DOHH2 (cell line): ENCODE measurements at regions not wholly inside any gene's neighbourhood (a gene's known extent, or its start where the extent isn't known, plus 50 kb on each side); places are given as distances from the start of the nearest gene placed in this dataset.

Experiments used
- H3F3A ChIP-seq: fragments of 200-600 bp; sonication (generic), shearing (Covaris generic); 2 replicates; pipeline ENCODE4 v1.6.0; 2016; ENCODE audit warnings: antibody characterized with exemption, mild to moderate bottlenecking; ENCODE audit not compliant: control insufficient read depth, insufficient read depth
- H3K27ac ChIP-seq: fragments of 200-600 bp; sonication (generic); 2 replicates; pipeline ENCODE4 v1.5.1; 2014; ENCODE audit warnings: low read depth, mild to moderate bottlenecking, low read length, moderate library complexity
- H3K27me3 ChIP-seq: fragments of 200-600 bp; sonication (generic); 2 replicates; pipeline ENCODE4 v1.6.1; 2014; ENCODE audit warnings: mild to moderate bottlenecking, low read length, mixed read lengths; ENCODE audit not compliant: control insufficient read depth
- H3K36me3 ChIP-seq: fragments of 200-600 bp; sonication (generic); 2 replicates; pipeline ENCODE4 v1.6.1; 2014; ENCODE audit warnings: mild to moderate bottlenecking, low read length, moderate library complexity, mixed read lengths; ENCODE audit not compliant: control insufficient read depth
- H3K4me1 ChIP-seq: fragments of 200-600 bp; sonication (generic); 2 replicates; pipeline ENCODE4 v1.6.1; 2014; ENCODE audit warnings: mild to moderate bottlenecking, low read length, mixed read lengths; ENCODE audit not compliant: control insufficient read depth
- H3K4me2 ChIP-seq: fragments of 200-600 bp; sonication (generic); 2 replicates; pipeline ENCODE4 v1.6.0; 2014; ENCODE audit warnings: mild to moderate bottlenecking, low read length, moderate library complexity
- H3K4me3 ChIP-seq: fragments of 200-600 bp; sonication (generic); 2 replicates; pipeline ENCODE4 v1.5.1; 2014; ENCODE audit warnings: mild to moderate bottlenecking, low read length, mixed read lengths
- H3K79me2 ChIP-seq: fragments of 200-600 bp; sonication (generic); 2 replicates; pipeline ENCODE4 v1.6.1; 2014; ENCODE audit warnings: mild to moderate bottlenecking, low read length, mixed read lengths; ENCODE audit not compliant: control insufficient read depth
- H3K9me2 ChIP-seq: fragments of 200-600 bp; sonication (generic); replicated peaks from 2 replicates; pipeline ENCODE4 v1.6.1; 2014; ENCODE audit warnings: mild to moderate bottlenecking, low read length, mixed read lengths; ENCODE audit not compliant: control insufficient read depth
- H3K9me3 ChIP-seq: fragments of 200-600 bp; sonication (generic); 2 replicates; pipeline ENCODE4 v1.6.1; 2014; ENCODE audit warnings: antibody characterized with exemption, low read length, mixed read lengths; ENCODE audit not compliant: control insufficient read depth, insufficient read depth
- H4K20me1 ChIP-seq: fragments of 200-600 bp; sonication (generic); 2 replicates; pipeline ENCODE4 v1.6.0; 2014; ENCODE audit warnings: low read depth, mild to moderate bottlenecking, antibody characterized with exemption, low read length, moderate library complexity; ENCODE audit not compliant: control insufficient read depth, insufficient read depth
- CTCF ChIP-seq: fragments of 200-600 bp; sonication (generic); IDR thresholded peaks from one replicate; pipeline ENCODE4 v1.5.1; 2014; ENCODE audit warnings: antibody characterized with exemption, mild to moderate bottlenecking, low read depth, low read length; ENCODE audit not compliant: poor library complexity, severe bottlenecking
- EZH2phosphoT487 ChIP-seq: fragments of 200-600 bp; sonication (generic); IDR thresholded peaks from 2 replicates; pipeline ENCODE4 v1.6.1; 2017; ENCODE audit warnings: borderline replicate concordance, mild to moderate bottlenecking, antibody characterized with exemption, low read length, moderate library complexity, mixed read lengths

- Histone ChIP-seq H3K79me2 (no peaks in the 10 kb centered on the region), H3K9me2 (no peaks in the 10 kb centered on the region), H3K36me3 (no peaks in the 10 kb centered on the region), H3K4me2 (no peak overlapping the region), H3K4me3 (no peak overlapping the region), H3K9me3 (no peaks in the 10 kb centered on the region), H3K4me1 (no peaks in the 10 kb centered on the region), H3K27ac (no peak overlapping the region), H3K27me3 (no peaks in the 10 kb centered on the region), H3F3A (no peaks in the 10 kb centered on the region), H4K20me1 (no peaks in the 10 kb centered on the region)
- TF ChIP-seq CTCF (no peak), EZH2phosphoT487 (no peak)
Observed at GRCh38 chr3:10763817-10764258, 52.2 kb upstream of the SLC6A11 start.

- no peak overlapping the region for H3K27ac ChIP-seq
- TF ChIP-seq EZH2phosphoT487 (no peak), CTCF (no peak)
- no peak overlapping the region for H3K4me3 ChIP-seq
- no peaks in the 10 kb centered on the region for H3K9me3 ChIP-seq
- no peak overlapping the region for H3K4me2 ChIP-seq
- H3F3A ChIP-seq = no peaks in the 10 kb centered on the region
- no peaks in the 10 kb centered on the region for H3K4me1 ChIP-seq
- no peaks in the 10 kb centered on the region for H3K27me3 ChIP-seq
- H4K20me1 ChIP-seq = no peaks in the 10 kb centered on the region
- no peaks in the 10 kb centered on the region for H3K9me2 ChIP-seq
- H3K79me2 ChIP-seq = no peaks in the 10 kb centered on the region
- no peaks in the 10 kb centered on the region for H3K36me3 ChIP-seq
Observed at GRCh38 chr3:10764259-10765051, 51.6 kb upstream of the SLC6A11 start.

- no peaks in the 10 kb centered on the region for H4K20me1 ChIP-seq
Observed at GRCh38 chr3:10766049-10766705, 49.9 kb upstream of the SLC6A11 start.

More at GRCh38 chr3:10766049-10766705, 49.9 kb upstream of the SLC6A11 start:
- Histone ChIP-seq H3K79me2 (no peaks in the 10 kb centered on the region), H3K4me2 (no peak overlapping the region), H3K9me3 (no peaks in the 10 kb centered on the region), H3F3A (no peaks in the 10 kb centered on the region), H3K27me3 (no peaks in the 10 kb centered on the region), H3K9me2 (no peaks in the 10 kb centered on the region), H3K36me3 (no peaks in the 10 kb centered on the region), H3K4me3 (no peak overlapping the region), H3K27ac (no peak overlapping the region), H3K4me1 (no peaks in the 10 kb centered on the region)
- TF ChIP-seq CTCF = no peak
- no peak for TF ChIP-seq EZH2phosphoT487
